ENCODE measurements at regions not wholly inside any gene's neighbourhood (a gene's known extent, or its start where the extent isn't known, plus 50 kb on each side); places are given as distances from the start of the nearest gene placed in this dataset.

DNA sequence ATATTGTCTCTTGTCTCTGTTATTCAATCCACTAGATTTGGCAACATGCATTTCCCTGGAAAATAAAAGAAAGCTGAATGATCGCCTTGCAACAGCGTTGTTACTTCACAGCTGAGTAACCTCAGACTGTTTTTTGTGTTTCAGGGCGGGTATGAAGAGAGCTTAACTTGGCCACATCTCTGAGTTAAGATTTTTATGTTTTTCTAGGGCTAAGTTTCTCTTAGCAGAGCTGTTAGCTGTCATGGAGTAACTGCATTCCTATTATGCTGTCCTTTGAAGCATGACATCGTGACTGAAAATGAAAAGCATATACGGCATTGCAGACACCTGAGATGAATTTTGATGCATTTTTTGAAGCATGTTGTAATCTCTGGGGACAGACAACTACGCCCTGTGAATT, 1798.9 kb downstream of the PCDH7 start (continued):
- no peak for TF ChIP-seq EGR1 (IDR thresholded peaks at IDR 0.05; ENCODE audit: borderline replicate concordance, low read depth, low read length)
- TF ChIP-seq RNF2 (IDR thresholded peaks at IDR 0.05; ENCODE audit: borderline replicate concordance, low read depth, low read length, missing control alignments, poor library complexity, severe bottlenecking): no peak
- no peak for TF ChIP-seq PHF8 (conservative IDR thresholded peaks at IDR 0.05; ENCODE audit: low read depth, low read length)
- no peak for TF ChIP-seq NRF1 (IDR thresholded peaks at IDR 0.05; ENCODE audit: low read depth, low read length)
- no peak for TF ChIP-seq HDAC2 (IDR thresholded peaks at IDR 0.05; ENCODE audit: borderline replicate concordance in 1 of 2, low read depth in 2 of 2, low read length in 2 of 2)
- TF ChIP-seq YY1 (IDR thresholded peaks at IDR 0.05; ENCODE audit: low read depth, low read length): no peak
- no peak for TF ChIP-seq GTF2F1 (IDR thresholded peaks at IDR 0.05; ENCODE audit: borderline replicate concordance, low read depth, low read length)
- TF ChIP-seq SP1 (IDR thresholded peaks at IDR 0.05; ENCODE audit: low read depth, low read length): no peak
- no peak for TF ChIP-seq E2F6 (IDR thresholded peaks at IDR 0.05)
